Neural crest cell (in vitro differentiated cells): ENCODE measurements at regions not wholly inside any gene's neighbourhood (a gene's known extent, or its start where the extent isn't known, plus 50 kb on each side); places are given as distances from the start of the nearest gene placed in this dataset.
"Not testable (repeated sequence)": the region's sequence is repeated elsewhere in the genome, so short reads cannot be mapped to it uniquely, and the experiment has no call there.

Experiments
- DNase-seq: peaks from one replicate; pipeline ENCODE4 v3.0.0; 2021; ENCODE audit warnings: low read depth, mixed read lengths, low spot score
- H3K27ac Mint-ChIP-seq: one replicate; pipeline ENCODE4 v1.8.0; 2021; ENCODE audit warnings: mild to moderate bottlenecking, mixed read lengths; ENCODE audit not compliant: unreplicated experiment
- H3K27me3 Mint-ChIP-seq: 2 replicates; pipeline ENCODE4 v1.8.0; 2021; ENCODE audit warnings: low read depth, mild to moderate bottlenecking, mixed read lengths
- H3K36me3 Mint-ChIP-seq: 2 replicates; pipeline ENCODE4 v1.8.0; 2021; ENCODE audit warnings: low read depth, mild to moderate bottlenecking, mixed read lengths
- H3K4me1 Mint-ChIP-seq: 2 replicates; pipeline ENCODE4 v1.8.0; 2021; ENCODE audit warnings: mixed read lengths
- H3K4me3 Mint-ChIP-seq: one replicate; pipeline ENCODE4 v1.8.0; 2021; ENCODE audit warnings: mild to moderate bottlenecking, mixed read lengths
- H3K9me3 Mint-ChIP-seq: 2 replicates; pipeline ENCODE4 v1.8.0; 2021; ENCODE audit warnings: mixed read lengths

DNA sequence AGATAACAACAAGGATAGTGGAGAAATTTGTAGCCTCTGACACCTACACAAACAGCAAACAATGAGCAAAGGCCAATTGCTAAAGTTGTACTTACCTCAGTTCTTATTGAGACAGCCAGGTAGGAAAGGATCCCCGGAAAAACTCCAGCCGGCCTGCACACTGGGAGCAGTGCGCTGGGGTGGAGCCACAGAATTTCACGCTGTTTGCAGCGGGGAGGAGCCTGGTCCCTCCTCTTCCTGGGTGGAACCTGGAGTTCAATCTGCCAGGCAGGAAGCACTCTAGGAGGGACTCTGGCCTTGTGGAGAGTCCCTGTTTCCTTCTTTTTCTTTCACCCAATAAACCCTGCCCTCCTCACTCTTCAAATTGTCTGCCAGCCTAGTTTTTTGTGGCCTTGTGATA, 382.6 kb upstream of the TGIF2LX start:
- H3K36me3 Mint-ChIP-seq, H3K27ac Mint-ChIP-seq, H3K4me3 Mint-ChIP-seq, H3K27me3 Mint-ChIP-seq, DNase-seq, H3K4me1 Mint-ChIP-seq, H3K9me3 Mint-ChIP-seq: not testable (repeated sequence)

DNA sequence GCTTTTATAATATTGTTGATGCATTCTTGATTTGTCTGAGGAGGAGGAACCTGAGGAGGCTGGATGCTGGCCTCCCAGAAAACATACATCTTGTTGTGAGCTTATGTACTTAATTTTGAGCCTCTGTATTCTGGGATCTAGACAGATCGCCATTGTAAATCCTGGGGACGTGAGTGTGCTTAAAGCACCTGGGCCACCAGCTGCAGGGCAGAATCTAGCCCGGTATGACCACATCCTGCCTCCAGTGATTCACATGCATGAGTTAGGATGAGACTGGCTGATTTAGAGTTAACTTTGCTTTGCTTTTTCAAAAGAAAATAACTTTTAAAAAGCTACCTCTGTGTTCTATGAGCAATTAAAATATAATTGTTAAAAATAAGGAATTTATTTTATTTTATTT, 364.6 kb upstream of the TGIF2LX start:
- H3K9me3 Mint-ChIP-seq, H3K27me3 Mint-ChIP-seq, DNase-seq, H3K4me1 Mint-ChIP-seq, H3K36me3 Mint-ChIP-seq, H3K27ac Mint-ChIP-seq, H3K4me3 Mint-ChIP-seq: not testable (repeated sequence)

DNA sequence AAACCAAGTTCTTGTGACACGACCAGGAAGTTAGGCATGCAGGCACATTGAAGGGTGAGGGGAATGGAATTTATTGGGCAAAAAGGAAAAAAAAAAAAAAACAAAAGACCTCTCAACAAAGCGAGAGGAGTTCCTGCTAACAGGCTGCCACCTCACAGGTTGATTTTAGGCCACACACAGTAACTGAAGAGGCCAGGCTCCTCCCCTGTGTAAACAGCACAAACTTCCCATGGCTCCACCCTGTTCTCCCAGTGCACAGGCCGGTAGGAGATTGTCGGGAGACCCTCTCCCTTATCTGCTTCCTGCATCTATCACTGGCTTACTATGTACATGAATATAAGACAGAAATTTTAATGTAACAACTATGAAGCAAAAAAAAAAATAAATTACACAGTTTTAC, 359.6 kb upstream of the TGIF2LX start:
- H3K36me3 Mint-ChIP-seq, H3K4me3 Mint-ChIP-seq, H3K27ac Mint-ChIP-seq, H3K9me3 Mint-ChIP-seq, DNase-seq, H3K27me3 Mint-ChIP-seq: not testable (repeated sequence)
- peaks cover 12% of the 10 kb centered on the region for H3K4me1 Mint-ChIP-seq

DNA sequence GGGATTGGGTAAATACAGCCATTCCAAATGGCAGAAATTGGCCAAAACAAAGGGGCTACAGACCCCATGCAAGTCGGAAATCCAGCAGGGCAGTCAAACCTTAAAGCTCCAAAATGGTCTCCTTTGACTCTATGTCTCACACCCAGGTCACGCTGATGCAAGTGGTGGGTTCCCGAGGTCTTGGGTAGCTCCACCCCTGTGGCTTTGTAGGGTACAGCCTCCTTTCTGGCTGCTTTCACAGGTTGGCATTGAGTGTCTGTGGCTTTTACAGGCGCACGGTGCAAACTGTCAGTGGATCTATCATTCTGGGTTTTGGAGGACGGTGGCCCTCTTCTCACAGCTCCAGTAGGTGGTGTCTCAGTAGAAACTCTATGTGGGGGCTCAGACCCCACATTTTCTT, 358.6 kb upstream of the TGIF2LX start:
- not testable (repeated sequence) for H3K4me3 Mint-ChIP-seq, H3K27ac Mint-ChIP-seq, H3K9me3 Mint-ChIP-seq, DNase-seq, H3K36me3 Mint-ChIP-seq, H3K27me3 Mint-ChIP-seq
- peaks cover 12% of the 10 kb centered on the region for H3K4me1 Mint-ChIP-seq

DNA sequence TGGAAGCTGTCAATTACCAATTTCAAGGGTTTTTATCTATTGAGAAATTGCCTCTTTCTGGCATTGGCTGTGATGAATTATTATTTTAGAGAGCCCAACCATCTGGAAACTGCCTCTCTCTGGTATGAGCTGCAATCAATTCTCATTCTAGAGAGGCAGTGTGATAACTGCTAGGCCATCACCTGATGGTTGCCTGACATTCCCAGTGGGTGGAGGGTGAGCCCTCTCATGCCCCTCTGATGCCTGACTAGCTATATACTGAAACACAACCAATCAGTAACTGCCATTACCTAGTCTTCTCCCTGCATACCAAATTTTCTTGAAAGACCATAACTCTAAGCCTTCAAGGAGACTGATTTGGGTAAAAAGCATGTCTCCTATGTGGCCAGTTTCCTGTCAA, 353.9 kb upstream of the TGIF2LX start:
- not testable (repeated sequence) for H3K9me3 Mint-ChIP-seq, H3K4me1 Mint-ChIP-seq, H3K4me3 Mint-ChIP-seq, H3K27ac Mint-ChIP-seq, H3K36me3 Mint-ChIP-seq, H3K27me3 Mint-ChIP-seq, DNase-seq

DNA sequence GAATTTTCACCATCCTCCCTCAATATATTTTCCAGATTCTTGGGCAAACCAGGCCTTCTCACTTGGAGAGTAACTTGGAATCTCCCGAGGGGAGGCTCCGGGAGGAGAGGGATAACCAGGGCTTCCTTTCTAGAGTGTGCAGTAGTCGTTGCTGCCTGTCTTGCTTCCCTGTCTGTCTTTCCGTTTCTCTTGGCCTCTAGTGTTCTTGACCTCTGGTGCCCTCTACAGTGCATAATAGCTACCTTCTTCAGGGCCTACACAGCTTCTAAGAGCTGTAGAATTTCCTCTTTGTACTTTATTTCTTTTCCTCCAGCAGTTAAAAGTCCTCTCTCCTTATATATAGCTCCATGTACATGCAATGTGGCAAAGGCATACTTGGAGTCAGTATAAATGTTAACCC, 339.8 kb upstream of the TGIF2LX start:
- not testable (repeated sequence) for H3K4me1 Mint-ChIP-seq

DNA sequence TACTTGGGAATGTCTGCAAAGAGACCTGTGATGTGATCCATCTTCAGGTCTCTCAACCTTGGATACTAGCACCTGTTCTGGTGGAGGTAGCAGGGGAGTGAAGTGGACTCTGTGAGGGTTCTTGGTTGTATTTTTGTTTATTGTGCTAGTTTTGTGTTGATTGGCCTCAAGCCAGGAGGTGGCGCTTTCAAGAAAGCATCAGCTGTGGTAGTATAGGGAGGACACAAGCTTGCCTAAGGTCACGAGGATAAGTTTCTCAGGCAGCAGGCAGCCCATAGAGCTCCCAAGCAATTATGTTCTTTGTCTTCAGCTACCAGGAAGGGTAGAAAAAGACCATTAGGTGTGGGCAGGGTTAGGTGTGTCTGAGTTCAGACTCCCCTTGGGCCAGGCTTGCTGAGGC, 289.9 kb upstream of the TGIF2LX start:
- not testable (repeated sequence) for H3K27ac Mint-ChIP-seq, H3K27me3 Mint-ChIP-seq, DNase-seq, H3K36me3 Mint-ChIP-seq, H3K4me3 Mint-ChIP-seq, H3K9me3 Mint-ChIP-seq, H3K4me1 Mint-ChIP-seq

More for the DNA sequence above, 339.8 kb upstream of the TGIF2LX start:
- H3K27me3 Mint-ChIP-seq, H3K4me3 Mint-ChIP-seq, H3K9me3 Mint-ChIP-seq, DNase-seq, H3K36me3 Mint-ChIP-seq, H3K27ac Mint-ChIP-seq: not testable (repeated sequence)

DNA sequence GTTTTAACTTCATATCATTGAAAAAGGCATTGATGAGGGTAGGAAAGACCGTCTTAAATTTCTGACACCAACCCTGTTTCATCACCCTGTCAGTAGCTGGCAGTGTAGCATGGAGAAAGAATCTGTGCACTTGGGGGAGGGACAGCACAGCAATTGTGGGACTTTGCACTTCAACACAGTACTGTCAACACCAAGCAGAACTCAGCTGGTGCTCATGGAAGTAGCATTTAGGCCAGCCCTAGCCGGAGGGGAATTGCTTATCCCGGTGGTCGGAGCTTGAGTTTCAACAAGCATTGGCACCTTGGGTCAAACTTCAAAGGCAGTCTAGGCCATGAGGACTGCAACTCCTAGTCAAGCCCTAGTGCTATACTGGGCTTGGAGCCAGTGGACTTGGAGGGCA, 285.8 kb upstream of the TGIF2LX start:
- H3K36me3 Mint-ChIP-seq, H3K27me3 Mint-ChIP-seq, H3K4me1 Mint-ChIP-seq, H3K9me3 Mint-ChIP-seq, DNase-seq, H3K27ac Mint-ChIP-seq, H3K4me3 Mint-ChIP-seq: not testable (repeated sequence)

DNA sequence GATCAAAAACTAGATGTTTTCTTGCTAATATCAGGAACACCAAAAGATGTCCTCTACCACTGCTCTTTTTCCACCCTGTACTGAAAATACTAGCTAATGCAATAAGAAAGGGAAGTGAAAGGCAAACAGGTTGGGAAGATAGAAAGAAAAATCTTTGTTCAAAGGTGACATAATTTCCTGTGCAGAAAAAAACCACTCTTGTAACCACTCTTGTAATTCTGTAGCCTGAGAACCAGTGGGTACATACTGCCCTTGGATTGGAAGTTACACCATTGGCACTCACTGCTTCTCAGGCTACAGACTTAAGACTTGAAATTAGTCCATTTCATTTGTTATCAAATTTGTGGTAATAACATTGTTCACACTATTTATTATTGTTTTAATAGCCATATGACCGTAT, 263.0 kb upstream of the TGIF2LX start:
- DNase-seq, H3K36me3 Mint-ChIP-seq, H3K4me3 Mint-ChIP-seq, H3K27me3 Mint-ChIP-seq, H3K9me3 Mint-ChIP-seq, H3K27ac Mint-ChIP-seq, H3K4me1 Mint-ChIP-seq: not testable (repeated sequence)

DNA sequence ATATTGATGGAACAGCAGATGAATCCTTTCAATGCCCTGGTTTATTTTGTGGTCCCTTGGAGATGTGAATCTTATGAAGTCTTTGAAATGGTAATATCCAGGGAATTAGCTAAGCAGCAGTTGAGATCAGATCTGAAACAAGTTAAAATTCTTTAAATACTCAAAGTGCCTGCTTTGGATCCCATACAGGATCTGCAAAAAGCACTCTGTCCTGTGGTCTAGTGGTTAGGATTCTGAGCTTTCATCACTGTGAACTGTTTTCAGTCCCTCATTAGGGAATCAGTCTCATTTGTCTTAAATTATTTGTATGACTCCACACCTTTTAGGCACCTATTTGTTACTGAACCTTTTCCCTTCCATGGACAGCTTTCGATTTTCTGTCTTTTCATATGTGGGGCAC, 215.2 kb upstream of the TGIF2LX start:
- H3K4me1 Mint-ChIP-seq, H3K9me3 Mint-ChIP-seq, H3K36me3 Mint-ChIP-seq, H3K27ac Mint-ChIP-seq, H3K27me3 Mint-ChIP-seq, H3K4me3 Mint-ChIP-seq, DNase-seq: not testable (repeated sequence)

DNA sequence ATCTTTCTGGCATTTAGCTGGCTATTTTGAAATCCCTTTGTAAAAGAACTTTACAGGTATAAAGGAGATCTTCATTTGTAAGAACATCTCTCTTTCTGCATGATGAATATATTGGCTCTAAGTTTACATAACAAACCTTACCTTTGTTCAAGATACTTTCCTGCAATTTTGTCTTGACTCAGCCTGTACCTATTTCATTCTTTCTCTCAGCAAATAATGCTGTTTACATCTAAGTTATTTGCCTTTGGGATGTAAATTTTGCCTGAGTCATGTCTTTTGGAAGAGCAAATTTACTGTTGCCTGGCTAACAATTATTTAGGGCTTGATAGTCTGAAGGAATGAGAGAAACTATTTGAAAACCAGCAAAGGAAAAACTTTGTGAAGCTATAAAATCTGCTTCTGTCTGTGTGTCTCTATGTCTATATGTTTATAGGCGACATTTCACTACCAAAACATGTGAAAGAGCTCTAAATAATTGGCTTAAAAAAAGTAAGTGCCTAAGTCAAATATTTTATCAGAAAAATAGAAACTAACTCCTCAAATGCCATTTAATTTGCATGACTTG, 214.3 kb upstream of the TGIF2LX start:
- H3K4me1 Mint-ChIP-seq, H3K27ac Mint-ChIP-seq, H3K9me3 Mint-ChIP-seq, DNase-seq, H3K4me3 Mint-ChIP-seq, H3K36me3 Mint-ChIP-seq, H3K27me3 Mint-ChIP-seq: not testable (repeated sequence)

DNA sequence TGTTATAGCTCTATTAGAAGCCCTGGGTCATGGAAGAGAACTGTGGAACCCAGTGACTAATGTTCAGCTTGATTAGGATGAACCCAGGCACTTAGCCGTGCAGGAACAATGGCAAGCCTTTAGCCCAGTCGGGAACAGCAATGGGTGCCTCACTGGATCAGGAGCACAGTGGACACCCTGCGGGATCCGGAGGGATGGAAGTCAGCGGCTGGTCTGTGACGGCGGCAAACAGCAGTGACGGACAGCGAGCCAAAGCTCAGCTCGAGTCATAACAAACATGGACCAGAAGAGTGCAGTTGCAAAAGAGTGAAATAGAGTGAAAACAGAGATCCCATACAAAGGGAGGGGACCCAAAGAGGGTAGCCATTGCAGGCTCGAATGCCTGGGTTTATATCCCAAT, 187.3 kb upstream of the TGIF2LX start:
- not testable (repeated sequence) for H3K27ac Mint-ChIP-seq, H3K9me3 Mint-ChIP-seq, DNase-seq, H3K4me1 Mint-ChIP-seq, H3K4me3 Mint-ChIP-seq, H3K36me3 Mint-ChIP-seq, H3K27me3 Mint-ChIP-seq

DNA sequence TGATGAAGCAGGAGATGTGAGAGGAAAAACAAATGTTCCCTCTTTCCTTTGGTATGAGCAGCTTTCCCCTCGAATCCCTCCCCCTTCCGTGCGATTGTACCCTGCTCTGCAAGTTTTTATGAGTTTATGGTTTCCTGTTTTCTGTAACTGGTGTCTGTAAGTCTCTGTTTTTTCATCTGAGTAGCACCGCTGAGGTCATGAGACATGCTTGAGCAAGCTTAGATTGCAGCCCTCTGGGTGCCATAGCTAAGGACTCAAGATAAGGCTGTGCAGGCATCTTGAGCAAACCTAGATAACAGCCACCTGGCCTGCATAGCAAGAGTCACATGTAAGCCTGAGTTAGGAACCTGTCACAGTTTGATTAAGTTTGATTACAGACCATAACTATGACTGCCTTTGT, 165.2 kb upstream of the TGIF2LX start:
- H3K27ac Mint-ChIP-seq, DNase-seq, H3K27me3 Mint-ChIP-seq, H3K4me3 Mint-ChIP-seq, H3K36me3 Mint-ChIP-seq, H3K4me1 Mint-ChIP-seq: not testable (repeated sequence)
- H3K9me3 Mint-ChIP-seq: peaks cover 13% of the 10 kb centered on the region
